AG04450 (cell line): ENCODE measurements at regions not wholly inside any gene's neighbourhood (a gene's known extent, or its start where the extent isn't known, plus 50 kb on each side); places are given as distances from the start of the nearest gene placed in this dataset.

Source experiments
- CTCF ChIA-PET: fragments of 300-600, 350-600 bp; formaldehyde crosslinking; extraction: SDS; loops from one replicate; lab custom pipeline; 2022; ENCODE audit warnings: antibody characterized with exemption, inconsistent platforms; lab: Charles Lee
- POLR2A ChIA-PET: fragments of 350-600 bp; formaldehyde crosslinking; extraction: SDS; loops from one replicate; lab custom pipeline; 2021; ENCODE audit warnings: antibody characterized with exemption, inconsistent platforms; lab: Yijun Ruan, JAX
- DNase-seq: peaks from one replicate; pipeline ENCODE4 v3.0.0-alpha.2; 2011; ENCODE audit warnings: low read depth, low spot score
- H3K27ac ChIP-seq: one replicate; pipeline ENCODE4 v1.5.1; 2012; ENCODE audit warnings: low read depth, low read length, control low read depth
- H3K27me3 ChIP-seq: one replicate; pipeline ENCODE4 v1.6.0; 2012; ENCODE audit warnings: low read length; ENCODE audit not compliant: control insufficient read depth, insufficient read depth
- H3K4me3 ChIP-seq: 2 replicates; pipeline ENCODE4 v1.5.1; 2011; ENCODE audit warnings: mild to moderate bottlenecking, low read depth, low read length, control low read depth
- H3K9me3 ChIP-seq: 2 replicates; pipeline ENCODE4 v1.5.1; 2012; ENCODE audit warnings: low read length; ENCODE audit not compliant: control insufficient read depth, insufficient read depth
- CTCF ChIP-seq: IDR thresholded peaks from 2 replicates; pipeline ENCODE4 v1.5.1; 2011; ENCODE audit warnings: low read depth, low read length, control low read depth, inconsistent platforms

- no peak overlapping the region for H3K27ac ChIP-seq
- TF ChIP-seq CTCF, result no peak
- H3K27me3 ChIP-seq, result no peaks in the 10 kb centered on the region
- ChIA-PET POLR2A (interaction anchor here (0.7 kb wide), 1 partner anchor 16 kb away, joined by 4 read pairs; no protein-coding TSS in a partner anchor), CTCF (no interaction called here)
- H3K4me3 ChIP-seq, result no peak overlapping the region
- H3K9me3 ChIP-seq, result peaks cover 3% of the 10 kb centered on the region; the same call in 1 of the 2 replicates
- no peak for DNase-seq
Observed at GRCh38 chr17:74009056-74009625, 194.3 kb upstream of the RPL38 start.

GRCh38 chr17:74010903-74011302 is 192.6 kb upstream of the RPL38 start:
- H3K4me3 ChIP-seq, result no peak overlapping the region
- ChIA-PET POLR2A (no interaction called here), CTCF (no interaction called here)
- peaks cover 3% of the 10 kb centered on the region; the same call in 1 of the 2 replicates for H3K9me3 ChIP-seq
- TF ChIP-seq CTCF, result no peak
- H3K27ac ChIP-seq, result no peak overlapping the region
- DNase-seq, result no peak
- no peaks in the 10 kb centered on the region for H3K27me3 ChIP-seq

GRCh38 chr17:74011966-74012365 is 191.5 kb upstream of the RPL38 start:
- no peak for TF ChIP-seq CTCF
- ChIA-PET CTCF (no interaction called here), POLR2A (no interaction called here)
- no peak for DNase-seq
- Histone ChIP-seq H3K4me3 (no peak overlapping the region), H3K9me3 (no peaks in the 10 kb centered on the region), H3K27me3 (no peaks in the 10 kb centered on the region), H3K27ac (no peak overlapping the region)

- CTCF ChIA-PET, result no interaction called here
- POLR2A ChIA-PET, result no interaction called here
- DNase-seq, result no peak
- H3K27me3 ChIP-seq, result no peaks in the 10 kb centered on the region
- no peak for TF ChIP-seq CTCF
- H3K27ac ChIP-seq, result no peak overlapping the region
- H3K4me3 ChIP-seq, result no peak overlapping the region
- H3K9me3 ChIP-seq, result no peaks in the 10 kb centered on the region
Observed at GRCh38 chr17:74012465-74012864, 191.0 kb upstream of the RPL38 start.

GRCh38 chr17:74015316-74015715 is 188.2 kb upstream of the RPL38 start:
- ChIA-PET CTCF (no interaction called here), POLR2A (no interaction called here)
- no peak for TF ChIP-seq CTCF
- Histone ChIP-seq H3K4me3 (no peak overlapping the region), H3K27ac (no peak overlapping the region), H3K9me3 (no peaks in the 10 kb centered on the region), H3K27me3 (no peaks in the 10 kb centered on the region)
- DNase-seq, result no peak
